K562 (cell line): ENCODE measurements at regions not wholly inside any gene's neighbourhood (a gene's known extent, or its start where the extent isn't known, plus 50 kb on each side); places are given as distances from the start of the nearest gene placed in this dataset.

Experiments used
- ATAC-seq: fragments of 200-7000 bp; cut with Tn5 transposase; 3 replicates; pipeline ENCODE4 v1.9.1; 2020; ENCODE audit warnings: moderate library complexity
- BruUV-seq: library from RNA; stranded (reverse); fragments of 400-500 nt; replicated peaks from 2 replicates; lab custom pipeline; 2021; lab: Mats Ljungman, UMichigan
- CTCF ChIA-PET: fragments of 300-600 bp; formaldehyde crosslinking; extraction: SDS; loops from one replicate; lab custom pipeline; 2021; ENCODE audit warnings: low intra/inter-chr PET ratio; lab: Yijun Ruan, JAX
- POLR2A ChIA-PET: fragments of 300-600, 350-650 bp; sonication (Branson Sonifier 250); formaldehyde crosslinking; extraction: SDS; loops from one replicate; lab custom pipeline; 2021; ENCODE audit warnings: antibody characterized with exemption, inconsistent platforms; lab: Yijun Ruan, JAX
- DNase-seq, 4 experiments: peaks; one replicate each; pipeline versions ENCODE4 v3.0.0 to v3.0.0-alpha.2; 2011 to 2018; ENCODE audit warnings: low spot score in 3 of 4, mixed read lengths in 3 of 4; ENCODE audit errors: extremely low read depth in 1 of 4
- FAIRE-seq: peaks from 2 replicates; lab custom pipeline; 2011; peaks lifted over from hg19 to GRCh38; lab: Jason Lieb, UNC
- H2AFZ ChIP-seq: 2 replicates; pipeline ENCODE4 v1.6.0; 2011; ENCODE audit warnings: low read depth, low read length, control low read depth, inconsistent platforms
- H3K27ac ChIP-seq: fragments of 200-600 bp; 3 replicates; pipeline ENCODE4 v1.8.0; 2011; ENCODE audit warnings: low read depth, mild to moderate bottlenecking, control low read depth, inconsistent platforms, low read length, moderate library complexity, mixed read lengths; ENCODE audit errors: extremely low read depth
- H3K27me3 ChIP-seq, 2 experiments: fragments of 300-600 bp in 1 of 2; 2 replicates in 1 of 2; 3 replicates in 1 of 2; pipeline versions ENCODE4 v1.6.0 to v1.8.0; 2011; ENCODE audit warnings: inconsistent platforms in 2 of 2, low read length in 2 of 2, mild to moderate bottlenecking in 1 of 2, mixed read lengths in 1 of 2, moderate library complexity in 1 of 2; ENCODE audit not compliant: control insufficient read depth in 2 of 2, insufficient read depth in 2 of 2
- H3K36me3 ChIP-seq: fragments of 300-600 bp; 3 replicates; pipeline ENCODE4 v1.8.0; 2011; ENCODE audit warnings: mild to moderate bottlenecking, low read length, inconsistent platforms; ENCODE audit not compliant: control insufficient read depth, insufficient read depth
- H3K4me1 ChIP-seq, 2 experiments: fragments of 200-600 bp in 1 of 2; replicated peaks in 1 of 2; 2 replicates in 1 of 2; 3 replicates in 1 of 2; pipeline versions ENCODE4 v1.5.1 to v1.8.0; 2011; ENCODE audit warnings: inconsistent platforms in 2 of 2, low read length in 2 of 2, mild to moderate bottlenecking in 1 of 2, mixed read lengths in 1 of 2, moderate library complexity in 1 of 2; ENCODE audit not compliant: control insufficient read depth in 2 of 2, insufficient read depth in 2 of 2
- H3K4me2 ChIP-seq: 2 replicates; pipeline ENCODE4 v1.6.1; 2011; ENCODE audit warnings: low read length, control low read depth, inconsistent platforms, mixed read lengths; ENCODE audit not compliant: insufficient read depth
- H3K4me3 ChIP-seq: fragments of 200-600 bp; sonication (generic), shearing (Covaris generic); 2 replicates; pipeline ENCODE4 v1.5.1; 2016; ENCODE audit warnings: control low read depth, inconsistent platforms
- H3K79me2 ChIP-seq: fragments of 200-600 bp; 3 replicates; pipeline ENCODE4 v1.8.0; 2011; ENCODE audit warnings: low read length, inconsistent platforms; ENCODE audit not compliant: control insufficient read depth, insufficient read depth
- H3K9ac ChIP-seq, 2 experiments: 2 replicates each; pipeline versions ENCODE4 v1.6.0 to v1.6.1; 2011; ENCODE audit warnings: low read depth in 2 of 2, low read length in 2 of 2, control low read depth in 1 of 2, inconsistent platforms in 1 of 2, mild to moderate bottlenecking in 1 of 2, mixed read lengths in 1 of 2; ENCODE audit not compliant: insufficient read depth in 1 of 2
- H3K9me1 ChIP-seq: one replicate; pipeline ENCODE4 v1.6.0; 2011; ENCODE audit warnings: inconsistent platforms, mild to moderate bottlenecking, low read length, moderate library complexity; ENCODE audit not compliant: control insufficient read depth, insufficient read depth
- H3K9me3 ChIP-seq: replicated peaks from 2 replicates; pipeline ENCODE4 v1.5.1; 2011; ENCODE audit warnings: low read depth, low read length, inconsistent platforms; ENCODE audit not compliant: control insufficient read depth, insufficient read depth
- H4K20me1 ChIP-seq: replicated peaks from 2 replicates; pipeline ENCODE4 v1.6.1; 2011; ENCODE audit warnings: low read length, inconsistent platforms, mixed read lengths; ENCODE audit not compliant: control insufficient read depth, insufficient read depth
- BDP1 ChIP-seq: IDR thresholded peaks from 3 replicates; pipeline ENCODE4 v1.6.1; 2011; ENCODE audit not compliant: insufficient read length, insufficient read depth
- BRCA1 ChIP-seq, 2 experiments: fragments of 450-650 bp in 1 of 2; sonication (generic) in 1 of 2; formaldehyde crosslinking in 1 of 2; IDR thresholded peaks; 2 replicates each; pipeline versions ENCODE4 v1.5.0 to v1.6.1; 2017 to 2020; ENCODE audit warnings: mild to moderate bottlenecking in 1 of 2, missing genetic modification reagents in 1 of 2
- CBX2 ChIP-seq: fragments of 200-600 bp; sonication (generic); IDR thresholded peaks from one replicate; pipeline ENCODE4 v1.6.1; 2012; ENCODE audit warnings: mild to moderate bottlenecking, low read length, inconsistent platforms; ENCODE audit not compliant: insufficient read depth, poor library complexity, severe bottlenecking
- EHMT2 ChIP-seq: fragments of 450-650 bp; IDR thresholded peaks from 2 replicates; pipeline ENCODE4 v1.6.1; 2018; ENCODE audit warnings: antibody characterized with exemption
- ELF1 ChIP-seq: fragments of 200-800 bp; sonication (Bioruptor generic); IDR thresholded peaks from 2 replicates; pipeline ENCODE4 v1.6.1; 2016; ENCODE audit warnings: missing genetic modification characterization, missing compliant biosample characterization
- FOSL1 ChIP-seq: fragments of 200-800 bp; sonication (Bioruptor generic); conservative IDR thresholded peaks from 2 replicates; pipeline ENCODE4 v1.6.1; 2016; ENCODE audit warnings: missing genetic modification characterization, missing compliant biosample characterization
- FOXJ3 ChIP-seq: sonication (generic); formaldehyde crosslinking; IDR thresholded peaks from 2 replicates; pipeline ENCODE4 v1.4.0; 2020; ENCODE audit warnings: mild to moderate bottlenecking, missing genetic modification reagents
- FOXP1 ChIP-seq: sonication (generic); formaldehyde crosslinking; IDR thresholded peaks from 2 replicates; pipeline ENCODE4 v1.8.0; 2022; ENCODE audit warnings: mild to moderate bottlenecking, missing genetic modification reagents
- GTF2A2 ChIP-seq: IDR thresholded peaks from 2 replicates; pipeline ENCODE4 v1.6.1; 2016; ENCODE audit warnings: mild to moderate bottlenecking, missing genetic modification characterization, missing compliant biosample characterization
- HIVEP1 ChIP-seq: fragments of 250-450 bp; sonication (Bioruptor Pico); IDR thresholded peaks from 2 replicates; pipeline ENCODE4 v1.4.0; 2020; ENCODE audit warnings: mild to moderate bottlenecking
- MCM7 ChIP-seq, 2 experiments: fragments of 450-650 bp; IDR thresholded peaks; 2 replicates each; pipeline ENCODE4 v1.6.1; 2016 to 2018
- NR2F6 ChIP-seq: fragments of 450-650 bp; formaldehyde crosslinking; IDR thresholded peaks from 2 replicates; pipeline ENCODE4 v1.4.0; 2020; ENCODE audit warnings: mild to moderate bottlenecking
- NR4A1 ChIP-seq, 2 experiments: fragments of 250-450 bp in 1 of 2; fragments of 450-650 bp in 1 of 2; sonication (Bioruptor Pico) in 1 of 2; IDR thresholded peaks; 2 replicates each; pipeline versions ENCODE4 v1.4.0 to v1.6.1; 2016 to 2020; ENCODE audit warnings: mild to moderate bottlenecking in 2 of 2, missing compliant biosample characterization in 1 of 2, missing genetic modification characterization in 1 of 2, moderate library complexity in 1 of 2
- RB1 ChIP-seq: fragments of 450-650 bp; IDR thresholded peaks from 2 replicates; pipeline ENCODE4 v1.6.1; 2017; ENCODE audit warnings: low read depth, mild to moderate bottlenecking
- RFX1 ChIP-seq: fragments of 450-650 bp; IDR thresholded peaks from 2 replicates; pipeline ENCODE4 v1.6.1; 2016; ENCODE audit warnings: mild to moderate bottlenecking, moderate library complexity
- SP2 ChIP-seq: IDR thresholded peaks from 2 replicates; pipeline ENCODE4 v1.6.1; 2011; ENCODE audit warnings: mild to moderate bottlenecking, low read depth, low read length, moderate library complexity; ENCODE audit not compliant: poor library complexity, severe bottlenecking; ENCODE audit errors: extremely low read depth
- ZNF133 ChIP-seq: fragments of 250-450 bp; sonication (Bioruptor Pico); IDR thresholded peaks from 2 replicates; pipeline ENCODE4 v1.4.0; 2020; ENCODE audit warnings: mild to moderate bottlenecking
- ZNF316 ChIP-seq: fragments of 450-650 bp; IDR thresholded peaks from 2 replicates; pipeline ENCODE4 v1.6.1; 2016
- WGBS: fragments of 100-300 bp; shearing (Covaris generic); methylation state at CpG from one replicate; pipeline ENCODE4 v1.1.6; 2016; ENCODE audit warnings: low coverage, mixed read lengths; ENCODE audit not compliant: insufficient coverage; ENCODE audit errors: missing lambda C conversion rate; 5-methylcytosine and 5-hydroxymethylcytosine counted together
- in situ Hi-C: fragments of 300-500 bp; cut with MboI; formaldehyde crosslinking; loops from 4 replicates; pipeline ENCODE4 v1.15.0; 2018; ENCODE audit warnings: inconsistent platforms, mixed read lengths
- intact Hi-C: fragments of 100-400 bp; cut with micrococcal nuclease; formaldehyde crosslinking; loops from 2 replicates; pipeline ENCODE4 v1.14.2; 2022
- TF ChIP-seq, protein P1 (sequence below): fragments of 250-450 bp; sonication (Bioruptor Pico); IDR thresholded peaks from 2 replicates; pipeline ENCODE4 v1.5.0; 2021

DNA sequence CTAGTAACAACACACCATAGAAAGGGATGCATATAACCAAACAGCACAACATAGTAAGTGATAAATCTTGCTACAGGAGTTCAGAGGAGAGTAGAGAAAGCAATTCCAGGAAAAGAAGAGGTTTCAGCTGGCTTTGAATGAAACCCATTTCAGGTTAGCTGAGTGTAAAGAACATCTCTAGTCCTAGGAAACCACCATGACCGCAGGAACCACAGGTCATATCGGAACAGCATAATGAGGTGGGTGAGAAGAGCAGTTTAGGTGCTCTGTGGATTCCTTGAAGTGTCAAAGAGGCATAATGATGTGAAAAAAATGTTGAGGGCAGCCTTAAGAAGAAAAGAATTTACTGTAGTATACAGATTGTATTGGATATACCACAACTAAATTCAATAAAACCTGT lies 507.5 kb downstream of the MTRR start:
- FAIRE-seq (no peak), DNase-seq (no peak), ATAC-seq (no peak)
- Histone ChIP-seq H3K9ac (no peak overlapping the region), H3K9me3 (no peaks in the 10 kb centered on the region; the same call in 1 of the 2 replicates), H3K9me1 (no peaks in the 10 kb centered on the region), H3K4me3 (no peak overlapping the region), H3K36me3 (no peaks in the 10 kb centered on the region; the same call in 2 of the 3 replicates), H3K4me2 (no peak overlapping the region), H3K4me1 (no peaks in the 10 kb centered on the region), H3K27ac (no peak overlapping the region), H3K27me3 (no peaks in the 10 kb centered on the region), H3K79me2 (no peaks in the 10 kb centered on the region)
- no TSS peak for BruUV-seq
- in situ Hi-C loops, result no loop called here
- POLR2A ChIA-PET, result no interaction called here
- WGBS, result 0% methylated on average over 2 of the region's 2 CpGs
- TF ChIP-seq ELF1 (no peak), SP2 (no peak), GTF2A2 (no peak), ZNF316 (no peak), CBX2 (no peak), EHMT2 (no peak), ZNF133 (CRISPR knock-in tag) (no peak)
- TF ChIP-seq, all 486 proteins: peak for 0
- CTCF ChIA-PET, result no interaction called here
- Histone ChIP-seq H4K20me1 (no peaks in the 10 kb centered on the region), H2AFZ (no peak overlapping the region)
- intact Hi-C loops, result no loop called here

DNA sequence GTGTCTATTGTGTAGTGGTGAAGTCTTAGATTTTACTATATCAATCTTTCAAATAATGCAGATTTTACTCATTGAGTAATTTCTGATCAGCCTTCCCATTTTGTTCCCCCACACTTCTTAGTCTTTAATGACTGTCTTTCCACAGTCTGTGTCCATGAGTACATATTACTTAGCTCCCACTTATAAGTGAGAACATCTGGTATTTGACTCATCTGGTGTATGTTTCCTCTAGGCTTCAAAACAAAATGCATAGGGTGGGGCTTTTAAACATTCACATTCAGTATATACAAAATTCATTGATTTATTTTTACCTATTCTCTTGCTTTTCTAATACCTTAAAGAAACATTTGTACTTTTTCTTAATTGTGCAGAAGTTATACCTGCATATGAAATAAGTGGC lies 513.0 kb downstream of the MTRR start:
- Histone ChIP-seq H2AFZ (no peak overlapping the region), H3K36me3 (no peaks in the 10 kb centered on the region), H3K27ac (no peak overlapping the region), H3K9me1 (no peaks in the 10 kb centered on the region), H4K20me1 (no peaks in the 10 kb centered on the region), H3K4me3 (no peak overlapping the region), H3K79me2 (no peaks in the 10 kb centered on the region), H3K27me3 (no peaks in the 10 kb centered on the region), H3K4me1 (no peaks in the 10 kb centered on the region), H3K4me2 (no peak overlapping the region), H3K9ac (no peak overlapping the region), H3K9me3 (no peaks in the 10 kb centered on the region)
- no peak for DNase-seq
- ChIA-PET POLR2A (no interaction called here), CTCF (no interaction called here)
- BruUV-seq, result no TSS peak
- no peak for ATAC-seq
- in situ Hi-C loops (no loop called here), intact Hi-C loops (no loop called here)
- FAIRE-seq, result no peak
- no peak for TF ChIP-seq MCM7 (IDR thresholded peaks at IDR 0.05)
- no peak for TF ChIP-seq RB1
- no peak for TF ChIP-seq NR2F6 (CRISPR knock-in tag)
- TF ChIP-seq NR4A1 (CRISPR knock-in tag; IDR thresholded peaks at IDR 0.05), result no peak
- TF ChIP-seq NR4A1 (tag; IDR thresholded peaks at IDR 0.05), result no peak
- no peak for TF ChIP-seq FOXP1
- no peak for TF ChIP-seq FOSL1 (tag)
- TF ChIP-seq, protein P1, sequence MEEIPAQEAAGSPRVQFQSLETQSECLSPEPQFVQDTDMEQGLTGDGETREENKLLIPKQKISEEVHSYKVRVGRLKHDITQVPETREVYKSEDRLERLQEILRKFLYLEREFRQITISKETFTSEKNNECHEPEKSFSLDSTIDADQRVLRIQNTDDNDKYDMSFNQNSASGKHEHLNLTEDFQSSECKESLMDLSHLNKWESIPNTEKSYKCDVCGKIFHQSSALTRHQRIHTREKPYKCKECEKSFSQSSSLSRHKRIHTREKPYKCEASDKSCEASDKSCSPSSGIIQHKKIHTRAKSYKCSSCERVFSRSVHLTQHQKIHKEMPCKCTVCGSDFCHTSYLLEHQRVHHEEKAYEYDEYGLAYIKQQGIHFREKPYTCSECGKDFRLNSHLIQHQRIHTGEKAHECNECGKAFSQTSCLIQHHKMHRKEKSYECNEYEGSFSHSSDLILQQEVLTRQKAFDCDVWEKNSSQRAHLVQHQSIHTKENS (CRISPR knock-in tag), result no peak
- TF ChIP-seq ZNF133 (CRISPR knock-in tag), result no peak
- no peak for TF ChIP-seq HIVEP1
- no peak for TF ChIP-seq BRCA1 (IDR thresholded peaks at IDR 0.05)
- TF ChIP-seq BRCA1 (CRISPR knock-in tag; IDR thresholded peaks at IDR 0.05), result no peak
- no peak for TF ChIP-seq FOXJ3 (CRISPR knock-in tag)
- no peak for TF ChIP-seq BDP1
- TF ChIP-seq RFX1, result no peak
